ENCODE measurements at regions not wholly inside any gene's neighbourhood (a gene's known extent, or its start where the extent isn't known, plus 50 kb on each side); places are given as distances from the start of the nearest gene placed in this dataset.

- H3K9me3 Mint-ChIP-seq: peaks cover 0 to 2% (median 0%) of the 10 kb centered on the region in 7 donors
- H3K36me3 ChIP-seq (ENCODE audit: control insufficient read depth, insufficient read depth, low read length): no peaks in the 10 kb centered on the region
- H3K36me3 Mint-ChIP-seq: no peaks in the 10 kb centered on the region
- H3K27ac ChIP-seq (ENCODE audit: insufficient read depth, low read length, poor library complexity, severe bottlenecking): no peak overlapping the region
- H3K9me3 ChIP-seq (ENCODE audit: control insufficient read depth in 2 of 2, low read length in 2 of 2): no peaks in the 10 kb centered on the region
- no peak overlapping the region for H3K27ac Mint-ChIP-seq
- H3K27me3 ChIP-seq (ENCODE audit: control insufficient read depth, insufficient read depth, low read length): peaks cover 6% of the 10 kb centered on the region
- no peak overlapping the region for H3K4me3 Mint-ChIP-seq
- H3K27me3 Mint-ChIP-seq: peaks cover 16% of the 10 kb centered on the region
- no peaks in the 10 kb centered on the region for H3K4me1 Mint-ChIP-seq
- H3K4me3 ChIP-seq (ENCODE audit: low read depth, low read length): no peak overlapping the region
- ATAC-seq (ENCODE audit: low read depth in 2 of 2) (no peak), DNase-seq (no peak)
- H3K4me1 ChIP-seq (ENCODE audit: control insufficient read depth, insufficient read depth, low read length, poor library complexity, severe bottlenecking): no peaks in the 10 kb centered on the region
Measured at GRCh38 chr2:216761133-216761532, 65.8 kb upstream of the IGFBP5 start.

- H3K9me3 Mint-ChIP-seq: peaks cover 0 to 2% (median 0%) of the 10 kb centered on the region in 7 donors
- peaks cover 11% of the 10 kb centered on the region for H3K27me3 Mint-ChIP-seq
- no peaks in the 10 kb centered on the region for H3K4me1 ChIP-seq (ENCODE audit: control insufficient read depth, insufficient read depth, low read length, poor library complexity, severe bottlenecking)
- H3K9me3 ChIP-seq (ENCODE audit: control insufficient read depth in 2 of 2, low read length in 2 of 2): no peaks in the 10 kb centered on the region
- H3K27ac Mint-ChIP-seq: no peak overlapping the region
- no peak overlapping the region for H3K4me3 ChIP-seq (ENCODE audit: low read depth, low read length)
- H3K27ac ChIP-seq (ENCODE audit: insufficient read depth, low read length, poor library complexity, severe bottlenecking): no peak overlapping the region
- no peaks in the 10 kb centered on the region for H3K27me3 ChIP-seq (ENCODE audit: control insufficient read depth, insufficient read depth, low read length)
- no peaks in the 10 kb centered on the region for H3K4me1 Mint-ChIP-seq
- no peaks in the 10 kb centered on the region for H3K36me3 ChIP-seq (ENCODE audit: control insufficient read depth, insufficient read depth, low read length)
- no peak for DNase-seq
- H3K4me3 Mint-ChIP-seq: no peak overlapping the region
- no peak for ATAC-seq (ENCODE audit: low read depth in 2 of 2)
- H3K36me3 Mint-ChIP-seq: no peaks in the 10 kb centered on the region
Measured at GRCh38 chr2:216758256-216759155, 63.2 kb upstream of the IGFBP5 start.

- H3K27ac ChIP-seq (ENCODE audit: insufficient read depth, low read length, poor library complexity, severe bottlenecking): no peak overlapping the region
- no peak for DNase-seq
- no peaks in the 10 kb centered on the region for H3K36me3 ChIP-seq (ENCODE audit: control insufficient read depth, insufficient read depth, low read length)
- H3K4me1 ChIP-seq (ENCODE audit: control insufficient read depth, insufficient read depth, low read length, poor library complexity, severe bottlenecking): no peaks in the 10 kb centered on the region
- Mint-ChIP-seq H3K4me1 (no peaks in the 10 kb centered on the region), H3K27ac (no peak overlapping the region), H3K9me3 (peaks cover 0 to 2% (median 0%) of the 10 kb centered on the region in 7 donors), H3K27me3 (peaks cover 10% of the 10 kb centered on the region), H3K36me3 (no peaks in the 10 kb centered on the region), H3K4me3 (no peak overlapping the region)
- H3K4me3 ChIP-seq (ENCODE audit: low read depth, low read length): no peak overlapping the region
- no peak for ATAC-seq (ENCODE audit: low read depth in 2 of 2)
- H3K9me3 ChIP-seq (ENCODE audit: control insufficient read depth in 2 of 2, low read length in 2 of 2): no peaks in the 10 kb centered on the region
- no peaks in the 10 kb centered on the region for H3K27me3 ChIP-seq (ENCODE audit: control insufficient read depth, insufficient read depth, low read length)
Measured at GRCh38 chr2:216757532-216757931, 62.2 kb upstream of the IGFBP5 start.

GRCh38 chr2:216756435-216756834 lies 61.1 kb upstream of the IGFBP5 start:
- no peaks in the 10 kb centered on the region for H3K36me3 Mint-ChIP-seq
- no peaks in the 10 kb centered on the region for H3K36me3 ChIP-seq (ENCODE audit: control insufficient read depth, insufficient read depth, low read length)
- no peak overlapping the region for H3K27ac ChIP-seq (ENCODE audit: insufficient read depth, low read length, poor library complexity, severe bottlenecking)
- H3K9me3 ChIP-seq (ENCODE audit: control insufficient read depth in 2 of 2, low read length in 2 of 2): no peaks in the 10 kb centered on the region
- H3K27me3 ChIP-seq (ENCODE audit: control insufficient read depth, insufficient read depth, low read length): no peaks in the 10 kb centered on the region
- H3K27me3 Mint-ChIP-seq: peaks cover 10% of the 10 kb centered on the region
- no peak for DNase-seq
- no peaks in the 10 kb centered on the region for H3K4me1 Mint-ChIP-seq
- H3K27ac Mint-ChIP-seq: no peak overlapping the region
- H3K9me3 Mint-ChIP-seq: peaks cover 0 to 2% (median 0%) of the 10 kb centered on the region in 7 donors
- no peak for ATAC-seq (ENCODE audit: low read depth in 2 of 2)
- H3K4me3 ChIP-seq (ENCODE audit: low read depth, low read length): no peak overlapping the region
- no peaks in the 10 kb centered on the region for H3K4me1 ChIP-seq (ENCODE audit: control insufficient read depth, insufficient read depth, low read length, poor library complexity, severe bottlenecking)
- H3K4me3 Mint-ChIP-seq: no peak overlapping the region

GRCh38 chr2:216754812-216755211 lies 59.5 kb upstream of the IGFBP5 start:
- no peak for ATAC-seq (ENCODE audit: low read depth in 2 of 2)
- Histone ChIP-seq H3K27me3 (ENCODE audit: control insufficient read depth, insufficient read depth, low read length) (no peaks in the 10 kb centered on the region), H3K4me1 (ENCODE audit: control insufficient read depth, insufficient read depth, low read length, poor library complexity, severe bottlenecking) (no peaks in the 10 kb centered on the region), H3K9me3 (ENCODE audit: control insufficient read depth in 2 of 2, low read length in 2 of 2) (no peaks in the 10 kb centered on the region), H3K27ac (ENCODE audit: insufficient read depth, low read length, poor library complexity, severe bottlenecking) (no peak overlapping the region), H3K4me3 (ENCODE audit: low read depth, low read length) (no peak overlapping the region), H3K36me3 (ENCODE audit: control insufficient read depth, insufficient read depth, low read length) (no peaks in the 10 kb centered on the region)
- no peak overlapping the region for H3K27ac Mint-ChIP-seq
- H3K9me3 Mint-ChIP-seq: peaks cover 0 to 2% (median 0%) of the 10 kb centered on the region in 7 donors
- no peak overlapping the region for H3K4me3 Mint-ChIP-seq
- no peaks in the 10 kb centered on the region for H3K4me1 Mint-ChIP-seq
- DNase-seq: no peak
- no peaks in the 10 kb centered on the region for H3K36me3 Mint-ChIP-seq
- peaks cover 6% of the 10 kb centered on the region for H3K27me3 Mint-ChIP-seq

- no peak overlapping the region for H3K27ac Mint-ChIP-seq
Measured at GRCh38 chr2:216754336-216754735, 59.0 kb upstream of the IGFBP5 start.

GRCh38 chr2:216752855-216753505 lies 57.6 kb upstream of the IGFBP5 start:
- no peak overlapping the region for H3K27ac Mint-ChIP-seq
- H3K36me3 ChIP-seq (ENCODE audit: control insufficient read depth, insufficient read depth, low read length): no peaks in the 10 kb centered on the region
- no peak for DNase-seq
- H3K27me3 Mint-ChIP-seq: no peaks in the 10 kb centered on the region
- ATAC-seq (ENCODE audit: low read depth in 2 of 2): no peak
- no peak overlapping the region for H3K27ac ChIP-seq (ENCODE audit: insufficient read depth, low read length, poor library complexity, severe bottlenecking)
- H3K36me3 Mint-ChIP-seq: no peaks in the 10 kb centered on the region
- H3K4me3 Mint-ChIP-seq: no peak overlapping the region
- no peaks in the 10 kb centered on the region for H3K9me3 ChIP-seq (ENCODE audit: control insufficient read depth in 2 of 2, low read length in 2 of 2)
- H3K27me3 ChIP-seq (ENCODE audit: control insufficient read depth, insufficient read depth, low read length): no peaks in the 10 kb centered on the region
- peaks cover 0 to 2% (median 0%) of the 10 kb centered on the region in 7 donors for H3K9me3 Mint-ChIP-seq
- no peaks in the 10 kb centered on the region for H3K4me1 ChIP-seq (ENCODE audit: control insufficient read depth, insufficient read depth, low read length, poor library complexity, severe bottlenecking)
- no peaks in the 10 kb centered on the region for H3K4me1 Mint-ChIP-seq
- no peak overlapping the region for H3K4me3 ChIP-seq (ENCODE audit: low read depth, low read length)

More at GRCh38 chr2:216754336-216754735, 59.0 kb upstream of the IGFBP5 start:
- Mint-ChIP-seq H3K4me1 (no peaks in the 10 kb centered on the region), H3K36me3 (no peaks in the 10 kb centered on the region), H3K27me3 (peaks cover 6% of the 10 kb centered on the region), H3K9me3 (peaks cover 0 to 2% (median 0%) of the 10 kb centered on the region in 7 donors), H3K4me3 (no peak overlapping the region)
- Histone ChIP-seq H3K4me1 (ENCODE audit: control insufficient read depth, insufficient read depth, low read length, poor library complexity, severe bottlenecking) (no peaks in the 10 kb centered on the region), H3K36me3 (ENCODE audit: control insufficient read depth, insufficient read depth, low read length) (no peaks in the 10 kb centered on the region), H3K27me3 (ENCODE audit: control insufficient read depth, insufficient read depth, low read length) (no peaks in the 10 kb centered on the region), H3K4me3 (ENCODE audit: low read depth, low read length) (no peak overlapping the region), H3K9me3 (ENCODE audit: control insufficient read depth in 2 of 2, low read length in 2 of 2) (no peaks in the 10 kb centered on the region), H3K27ac (ENCODE audit: insufficient read depth, low read length, poor library complexity, severe bottlenecking) (no peak overlapping the region)
- no peak for DNase-seq
- no peak for ATAC-seq (ENCODE audit: low read depth in 2 of 2)

All from CD4-positive, CD25-positive, alpha-beta regulatory T cell (primary cell).